A172 (cell line): ENCODE measurements at regions not wholly inside any gene's neighbourhood (a gene's known extent, or its start where the extent isn't known, plus 50 kb on each side); places are given as distances from the start of the nearest gene placed in this dataset.
A peak's percentile ranks its signal among the peaks of the same experiment; 100 is the strongest.

Experiments
- DNase-seq: peaks from one replicate; pipeline ENCODE4 v3.0.0-alpha.2; 2015; ENCODE audit warnings: low spot score

DNA sequence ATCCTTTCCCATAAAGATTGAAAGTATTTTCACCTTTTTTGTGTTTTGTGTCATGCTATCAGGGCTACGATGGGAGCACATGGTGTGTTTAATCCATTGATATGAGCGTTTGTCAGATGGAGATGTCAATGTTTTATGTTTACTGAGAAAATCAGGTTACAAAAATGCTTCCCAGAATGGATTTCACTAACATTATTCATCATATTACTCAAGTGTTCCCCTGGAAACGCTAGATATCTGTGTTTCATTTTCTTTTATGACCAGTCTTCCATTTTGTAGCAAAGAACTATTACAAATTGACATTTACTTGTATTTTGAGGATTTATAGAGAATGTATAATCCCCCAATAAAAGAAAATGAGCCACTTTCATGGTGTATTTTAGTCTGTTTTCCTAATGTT lies 293.5 kb upstream of the AKR1E2 start:
- DNase-seq: no peak

DNA sequence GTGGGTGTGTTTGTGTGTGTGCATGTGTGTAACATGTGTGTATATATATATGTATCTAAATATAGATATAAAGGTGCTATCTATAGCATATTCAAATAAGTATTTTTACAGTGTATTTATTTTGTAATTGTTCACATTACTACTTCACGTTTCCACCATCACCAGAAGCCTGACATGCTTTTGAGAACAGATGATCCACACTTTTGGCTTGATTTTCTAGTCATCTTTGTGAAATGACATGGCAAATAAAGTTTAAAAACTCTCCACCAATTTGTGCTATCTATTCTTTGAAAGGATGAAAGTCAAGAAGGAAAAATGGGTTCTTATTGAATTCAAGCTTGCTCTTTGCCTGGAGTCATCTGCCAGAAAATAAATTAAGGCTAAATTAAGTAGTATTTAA lies 294.0 kb upstream of the AKR1E2 start:
- DNase-seq: no peak

DNA sequence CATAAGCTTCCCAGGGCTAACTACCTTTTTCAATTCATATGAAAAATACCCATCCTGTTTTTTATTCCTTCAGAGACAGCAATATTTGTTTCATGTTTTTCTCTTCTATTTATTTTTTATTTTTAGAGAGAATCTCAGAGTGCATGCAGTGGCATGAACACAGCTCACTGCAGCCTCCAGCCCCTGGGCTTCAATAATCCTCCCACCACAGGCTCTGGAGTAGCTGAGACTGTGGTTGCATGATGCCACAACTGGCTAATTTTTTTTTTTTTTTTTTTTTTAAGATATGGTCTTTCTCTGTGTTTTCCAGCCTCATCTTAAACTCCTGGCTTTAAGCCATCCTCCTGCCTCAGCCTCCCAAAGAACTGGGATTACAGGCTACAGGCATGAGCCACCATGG lies 296.7 kb upstream of the AKR1E2 start:
- no peak for DNase-seq

- peak; percentile 16 for DNase-seq
These were observed 298.6 kb upstream of the AKR1E2 start for GRCh38 chr10:4527281-4527970.

GRCh38 chr10:4526311-4526731 lies 299.7 kb upstream of the AKR1E2 start:
- no peak for DNase-seq

GRCh38 chr10:4525103-4525502 lies 300.9 kb upstream of the AKR1E2 start:
- DNase-seq: no peak

- DNase-seq: no peak
These were observed 303.6 kb upstream of the AKR1E2 start for GRCh38 chr10:4522296-4523000.

DNA sequence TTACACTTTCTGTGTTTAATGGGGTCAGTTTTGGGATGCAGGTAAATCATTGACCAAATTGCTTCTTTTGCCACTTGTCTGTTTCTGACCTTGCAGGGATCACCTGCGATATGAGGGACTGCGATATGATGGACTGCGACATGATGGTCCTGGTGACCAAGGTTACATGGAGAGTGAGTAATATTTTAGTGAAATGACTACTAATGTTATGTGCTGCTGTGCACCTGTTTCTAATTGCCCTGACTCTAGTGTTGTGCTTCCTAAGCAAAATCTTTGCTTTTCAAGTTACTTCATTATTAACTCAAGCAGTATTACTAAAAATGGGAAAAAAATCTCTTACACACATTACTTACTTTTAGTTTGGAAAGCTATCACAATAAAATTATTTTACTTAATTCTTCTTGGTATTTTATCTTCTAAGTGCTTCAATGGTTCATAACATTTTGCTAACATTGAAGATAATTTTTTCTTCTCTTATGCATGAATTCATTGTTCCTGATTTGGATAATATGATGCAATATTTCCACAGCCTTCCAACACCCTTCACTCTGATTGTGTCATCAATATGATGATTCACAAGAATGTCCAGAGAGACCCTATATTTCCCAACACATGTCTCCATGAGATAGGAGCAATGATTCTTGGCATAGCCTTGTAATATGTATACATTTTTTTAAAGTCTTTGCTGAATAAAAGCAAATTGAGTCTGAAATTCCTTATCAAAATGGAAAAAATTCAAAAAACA lies 306.2 kb upstream of the AKR1E2 start:
- no peak for DNase-seq

- no peak for DNase-seq
These were observed 308.3 kb upstream of the AKR1E2 start for GRCh38 chr10:4517746-4518145.

DNA sequence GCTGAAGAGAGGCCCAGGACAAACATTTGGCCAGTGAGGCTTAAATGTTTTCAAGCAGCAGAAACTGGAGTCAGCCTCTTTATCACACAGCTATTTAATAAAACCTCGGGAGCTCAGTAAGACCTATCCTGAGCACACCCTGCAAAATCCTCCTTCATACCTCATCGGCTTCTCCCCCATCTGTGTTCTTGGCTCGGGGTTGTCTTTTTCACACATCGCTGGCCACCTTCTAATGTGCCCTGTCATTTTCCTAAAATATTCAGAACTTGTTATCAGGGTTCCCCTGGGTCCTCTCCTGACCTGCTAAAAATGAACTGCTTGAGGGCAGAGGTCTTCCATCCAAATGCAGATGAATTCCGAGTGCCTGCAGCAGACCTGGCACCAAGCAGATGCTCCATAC lies 310.3 kb upstream of the AKR1E2 start:
- DNase-seq: no peak

GRCh38 chr10:4514445-4515108 lies 311.4 kb upstream of the AKR1E2 start:
- no peak for DNase-seq

DNA sequence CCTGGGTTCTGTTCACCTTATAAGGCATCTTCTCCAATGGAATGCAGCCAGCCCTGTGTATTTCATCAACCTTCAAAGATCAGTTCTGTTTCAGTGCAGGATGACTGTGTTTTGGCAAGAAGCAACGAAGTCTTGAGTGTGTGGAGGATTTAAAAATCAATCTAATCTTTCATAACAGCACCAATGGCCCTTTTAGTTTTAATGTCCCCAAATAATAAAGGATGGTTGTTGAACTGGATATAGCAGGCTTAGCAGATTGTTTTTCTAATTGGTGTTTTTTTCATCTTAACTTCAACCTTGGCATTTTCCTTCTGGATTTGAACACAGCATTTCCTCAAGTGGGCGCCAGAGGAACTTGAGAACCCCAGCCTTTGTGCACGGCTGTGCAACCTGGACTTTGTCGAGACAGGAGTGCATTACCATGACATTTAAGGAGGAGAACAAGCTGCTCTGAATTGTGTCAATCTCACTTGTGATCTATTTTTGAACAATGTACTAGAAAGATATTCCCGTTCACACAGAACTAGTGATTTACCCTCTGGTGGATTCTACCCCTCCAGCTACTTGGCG lies 313.3 kb upstream of the AKR1E2 start:
- peak; percentile 49 for DNase-seq

GRCh38 chr10:4512196-4512595 lies 313.8 kb upstream of the AKR1E2 start:
- DNase-seq: no peak

DNA sequence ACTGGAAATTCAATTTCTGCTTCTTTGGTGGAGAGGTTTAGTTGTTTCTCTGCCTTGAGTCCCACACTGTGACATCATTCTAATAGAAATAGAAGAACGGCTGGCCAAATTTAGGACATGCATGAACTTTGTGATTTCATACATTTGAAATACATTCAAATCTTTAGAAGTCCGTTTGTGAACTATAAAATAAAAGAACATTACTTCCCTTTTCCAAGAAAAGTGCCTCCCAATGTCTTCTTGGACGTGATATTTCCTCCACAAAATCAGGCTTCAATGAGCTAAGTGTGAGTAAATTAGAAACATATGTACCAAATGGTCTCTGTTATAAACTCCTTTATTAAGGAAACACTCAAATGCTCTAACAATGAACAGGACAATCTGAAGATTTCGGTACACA lies 314.5 kb upstream of the AKR1E2 start:
- no peak for DNase-seq

- DNase-seq: no peak
These were observed 316.6 kb upstream of the AKR1E2 start for GRCh38 chr10:4509405-4509804.

DNA sequence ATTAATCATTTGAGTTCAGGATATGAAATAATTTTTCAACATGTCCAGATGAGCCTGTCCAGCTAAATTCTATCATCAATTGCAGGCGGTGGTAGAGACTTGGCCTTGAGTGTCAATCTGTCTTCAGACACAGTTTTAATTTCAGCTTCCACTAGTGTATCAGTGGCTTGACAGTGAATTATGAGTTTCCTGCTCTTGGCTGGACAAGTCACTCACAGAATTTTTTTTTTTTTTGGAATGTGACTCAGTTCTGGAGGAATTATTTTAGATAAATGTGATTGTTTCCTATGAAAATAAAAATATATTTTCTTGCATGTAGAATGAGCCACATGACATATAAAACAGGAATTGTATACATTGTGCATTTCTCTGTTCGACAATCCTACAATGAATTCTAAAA lies 319.9 kb upstream of the AKR1E2 start:
- no peak for DNase-seq

DNA sequence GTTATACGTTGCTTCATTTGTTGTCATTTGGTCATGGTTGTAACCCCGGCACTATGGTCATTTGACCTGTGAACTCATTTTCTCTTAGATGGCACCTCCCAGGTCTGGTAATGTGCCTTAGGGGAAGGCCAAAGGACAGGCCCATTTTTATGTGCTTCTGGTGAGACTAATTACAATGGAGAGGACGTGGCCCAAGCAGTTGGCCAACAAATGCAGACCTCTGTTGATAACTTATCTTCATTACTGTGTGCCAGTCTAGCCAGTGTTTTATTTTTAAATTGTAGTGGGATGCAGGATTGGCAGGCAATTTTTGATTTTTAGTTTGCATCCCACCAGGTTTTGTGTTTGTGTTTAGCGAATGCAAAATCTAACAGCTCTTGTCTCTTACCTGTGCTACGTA lies 321.5 kb upstream of the AKR1E2 start:
- no peak for DNase-seq

DNA sequence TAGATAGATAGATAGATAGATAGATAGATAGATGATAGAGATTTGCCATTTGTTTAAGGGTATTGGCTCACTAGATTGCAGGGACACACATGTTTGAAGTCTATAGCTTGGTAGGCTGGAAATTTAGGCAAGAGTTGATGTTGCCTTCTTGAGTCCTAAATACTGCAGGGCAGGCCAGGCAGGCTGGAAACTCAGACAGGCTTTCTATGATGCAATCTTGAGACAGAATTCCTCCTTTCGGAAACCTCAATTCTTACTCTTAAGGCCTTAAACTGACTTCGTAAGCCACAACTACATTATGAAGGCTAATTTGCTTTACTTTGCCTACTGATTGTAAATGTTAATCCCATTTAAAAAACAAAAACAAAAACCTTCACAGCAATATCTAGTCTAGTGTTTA lies 322.9 kb upstream of the AKR1E2 start:
- DNase-seq: no peak

GRCh38 chr10:4501306-4501705 lies 324.7 kb upstream of the AKR1E2 start:
- DNase-seq: no peak

DNA sequence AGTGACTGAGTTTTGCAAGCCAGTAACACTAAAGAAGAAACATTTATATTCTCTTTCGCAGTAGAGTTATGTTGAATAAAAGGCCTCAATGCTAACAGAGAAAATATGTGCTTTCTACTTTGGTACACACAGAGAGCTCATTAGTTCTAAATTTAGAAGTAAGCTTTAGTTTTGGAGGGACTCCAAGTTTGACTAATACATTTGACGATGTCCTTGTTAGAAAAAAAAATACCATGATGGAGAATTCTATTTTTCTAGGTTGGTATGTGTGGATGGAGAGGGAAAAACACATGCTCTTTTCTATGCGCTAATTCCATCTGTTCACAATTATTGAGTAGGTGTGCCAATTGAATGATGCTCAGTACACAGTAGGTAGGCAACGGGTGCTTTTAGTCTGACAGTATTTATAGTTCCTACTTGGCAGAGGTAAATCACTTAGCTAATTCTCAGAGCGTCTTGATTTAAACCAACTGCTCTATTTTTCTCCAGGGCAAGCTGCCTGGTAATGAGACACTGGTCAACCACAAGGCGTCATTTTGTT lies 327.2 kb upstream of the AKR1E2 start:
- DNase-seq: peak; percentile 84

- no peak for DNase-seq
These were observed 331.5 kb upstream of the AKR1E2 start for GRCh38 chr10:4494551-4494950.

- no peak for DNase-seq
These were observed 333.8 kb upstream of the AKR1E2 start for GRCh38 chr10:4492202-4492601.
